ENCODE measurements at regions not wholly inside any gene's neighbourhood (a gene's known extent, or its start where the extent isn't known, plus 50 kb on each side); places are given as distances from the start of the nearest gene placed in this dataset.
A peak's percentile ranks its signal among the peaks of the same experiment; 100 is the strongest.
"Not testable (repeated sequence)": the region's sequence is repeated elsewhere in the genome, so short reads cannot be mapped to it uniquely, and the experiment has no call there.

DNA sequence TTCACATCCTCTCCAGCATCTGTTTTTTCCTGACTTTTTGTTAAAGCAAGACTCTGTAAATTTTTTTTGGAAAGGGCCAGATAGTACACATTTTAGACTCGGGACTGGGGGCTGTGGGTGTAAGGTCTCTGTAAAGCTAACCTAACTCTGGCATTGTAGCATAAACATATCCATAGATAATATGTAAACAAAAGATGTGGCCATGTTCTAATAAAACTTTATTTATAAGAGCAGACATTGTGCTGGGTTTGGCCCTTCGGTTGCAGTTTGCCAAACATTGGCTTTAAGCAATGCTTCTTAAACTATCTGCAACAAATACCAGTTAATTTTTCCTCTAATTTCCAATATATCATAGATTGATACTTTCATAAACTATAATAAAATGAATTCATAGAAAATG lies 605.2 kb downstream of the EBF1 start:
- DNase-seq (ENCODE audit: low read depth in 2 of 2) = no peak
- H3K4me1 ChIP-seq (ENCODE audit: control insufficient read depth, extremely low read depth, insufficient read depth, low read length) = no peaks in the 10 kb centered on the region

DNA sequence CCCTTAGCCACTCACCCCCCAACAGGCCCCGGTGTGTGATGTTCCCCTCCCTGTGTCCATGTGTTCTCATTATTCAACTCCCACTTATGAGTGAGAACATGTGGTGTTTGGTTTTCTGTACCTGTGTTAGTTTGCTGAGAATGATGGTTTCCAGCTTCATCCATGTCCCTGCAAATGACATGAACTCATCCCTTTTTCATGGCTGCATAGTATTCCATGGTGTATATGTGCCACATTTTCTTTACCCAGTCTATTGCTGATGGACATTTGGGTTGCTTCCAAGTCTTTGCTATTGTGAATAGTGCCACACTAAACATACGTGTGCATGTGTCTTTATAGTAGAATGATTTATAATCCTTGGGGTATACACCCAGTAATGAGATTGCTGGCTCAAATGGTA lies 605.7 kb downstream of the EBF1 start:
- not testable (repeated sequence) for H3K79me2 ChIP-seq (ENCODE audit: control insufficient read depth, insufficient read depth, low read length)

More for the DNA sequence above, 605.2 kb downstream of the EBF1 start:
- Histone ChIP-seq H3K27me3 (ENCODE audit: control insufficient read depth, insufficient read depth, low read length) (no peaks in the 10 kb centered on the region), H3K4me3 (replicated peaks in 1 of 4; ENCODE audit: control extremely low read depth in 1 of 4, insufficient read depth in 1 of 4, low read depth in 3 of 4, low read length in 4 of 4) (no peak overlapping the region), H3K9ac (ENCODE audit: insufficient read depth, low read length) (no peak overlapping the region), H3K79me2 (ENCODE audit: control insufficient read depth, insufficient read depth, low read length) (no peaks in the 10 kb centered on the region), H3K36me3 (ENCODE audit: control insufficient read depth, insufficient read depth, low read length) (no peaks in the 10 kb centered on the region), H4K20me1 (ENCODE audit: control insufficient read depth, extremely low read depth, insufficient read depth, low read length) (no peaks in the 10 kb centered on the region), H3K4me2 (ENCODE audit: extremely low read depth, insufficient read depth, low read length) (no peak overlapping the region), H3K27ac (ENCODE audit: insufficient read depth, low read length) (no peak overlapping the region), H2AFZ (ENCODE audit: low read length) (no peak overlapping the region), H3K9me3 (ENCODE audit: control insufficient read depth, insufficient read depth, low read depth, low read length) (no peaks in the 10 kb centered on the region)
- TF ChIP-seq EZH2 (IDR thresholded peaks at IDR 0.05; ENCODE audit: low read length, missing control alignments) = no peak
- TF ChIP-seq, protein P1, sequence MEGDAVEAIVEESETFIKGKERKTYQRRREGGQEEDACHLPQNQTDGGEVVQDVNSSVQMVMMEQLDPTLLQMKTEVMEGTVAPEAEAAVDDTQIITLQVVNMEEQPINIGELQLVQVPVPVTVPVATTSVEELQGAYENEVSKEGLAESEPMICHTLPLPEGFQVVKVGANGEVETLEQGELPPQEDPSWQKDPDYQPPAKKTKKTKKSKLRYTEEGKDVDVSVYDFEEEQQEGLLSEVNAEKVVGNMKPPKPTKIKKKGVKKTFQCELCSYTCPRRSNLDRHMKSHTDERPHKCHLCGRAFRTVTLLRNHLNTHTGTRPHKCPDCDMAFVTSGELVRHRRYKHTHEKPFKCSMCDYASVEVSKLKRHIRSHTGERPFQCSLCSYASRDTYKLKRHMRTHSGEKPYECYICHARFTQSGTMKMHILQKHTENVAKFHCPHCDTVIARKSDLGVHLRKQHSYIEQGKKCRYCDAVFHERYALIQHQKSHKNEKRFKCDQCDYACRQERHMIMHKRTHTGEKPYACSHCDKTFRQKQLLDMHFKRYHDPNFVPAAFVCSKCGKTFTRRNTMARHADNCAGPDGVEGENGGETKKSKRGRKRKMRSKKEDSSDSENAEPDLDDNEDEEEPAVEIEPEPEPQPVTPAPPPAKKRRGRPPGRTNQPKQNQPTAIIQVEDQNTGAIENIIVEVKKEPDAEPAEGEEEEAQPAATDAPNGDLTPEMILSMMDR (conservative IDR thresholded peaks at IDR 0.05 in 1 of 2, IDR thresholded peaks at IDR 0.05 in 1 of 2; ENCODE audit: low read depth in 1 of 2, low read length in 2 of 2) = no peak

DNA sequence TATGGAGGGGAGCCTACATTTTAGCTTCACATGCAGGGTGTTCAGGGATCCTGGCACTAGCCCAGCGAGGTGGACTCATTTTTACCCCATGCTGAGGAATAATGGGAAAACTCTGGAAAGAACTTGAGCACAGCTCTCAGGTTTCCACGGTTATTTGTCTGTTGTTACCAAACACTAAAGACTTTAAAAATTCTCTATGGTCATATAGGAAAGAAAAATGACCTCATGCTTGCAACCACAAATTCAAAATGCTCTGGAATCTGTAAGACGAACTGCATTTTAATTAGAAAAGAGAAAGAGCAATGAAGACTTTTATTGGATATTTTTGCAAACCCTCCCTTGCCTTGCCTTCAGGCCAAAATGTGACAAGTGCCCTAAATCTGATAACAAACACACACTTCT lies 606.9 kb downstream of the EBF1 start:
- peak; percentile 36 to 61 for DNase-seq (ENCODE audit: low read depth in 2 of 2)
- Histone ChIP-seq H2AFZ (ENCODE audit: low read length) (no peak overlapping the region), H3K4me2 (ENCODE audit: extremely low read depth, insufficient read depth, low read length) (no peak overlapping the region), H3K9me3 (ENCODE audit: control insufficient read depth, insufficient read depth, low read depth, low read length) (no peaks in the 10 kb centered on the region), H3K9ac (ENCODE audit: insufficient read depth, low read length) (no peak overlapping the region), H3K4me1 (ENCODE audit: control insufficient read depth, extremely low read depth, insufficient read depth, low read length) (no peaks in the 10 kb centered on the region), H3K4me3 (replicated peaks in 1 of 4; ENCODE audit: control extremely low read depth in 1 of 4, insufficient read depth in 1 of 4, low read depth in 3 of 4, low read length in 4 of 4) (no peak overlapping the region), H3K27ac (ENCODE audit: insufficient read depth, low read length) (no peak overlapping the region), H4K20me1 (ENCODE audit: control insufficient read depth, extremely low read depth, insufficient read depth, low read length) (no peaks in the 10 kb centered on the region), H3K79me2 (ENCODE audit: control insufficient read depth, insufficient read depth, low read length) (no peaks in the 10 kb centered on the region), H3K27me3 (ENCODE audit: control insufficient read depth, insufficient read depth, low read length) (no peaks in the 10 kb centered on the region), H3K36me3 (ENCODE audit: control insufficient read depth, insufficient read depth, low read length) (no peaks in the 10 kb centered on the region)
- TF ChIP-seq, protein P1 (conservative IDR thresholded peaks at IDR 0.05 in 1 of 2, IDR thresholded peaks at IDR 0.05 in 1 of 2; ENCODE audit: low read depth in 1 of 2, low read length in 2 of 2) = no peak
- TF ChIP-seq EZH2 (IDR thresholded peaks at IDR 0.05; ENCODE audit: low read length, missing control alignments) = no peak

More for the DNA sequence above, 605.7 kb downstream of the EBF1 start:
- H3K27ac ChIP-seq (ENCODE audit: insufficient read depth, low read length); H3K4me3 ChIP-seq (replicated peaks in 1 of 4; ENCODE audit: control extremely low read depth in 1 of 4, insufficient read depth in 1 of 4, low read depth in 3 of 4, low read length in 4 of 4); H3K27me3 ChIP-seq (ENCODE audit: control insufficient read depth, insufficient read depth, low read length); DNase-seq (ENCODE audit: low read depth in 2 of 2); H3K4me2 ChIP-seq (ENCODE audit: extremely low read depth, insufficient read depth, low read length); H3K9ac ChIP-seq (ENCODE audit: insufficient read depth, low read length); H3K36me3 ChIP-seq (ENCODE audit: control insufficient read depth, insufficient read depth, low read length); H3K4me1 ChIP-seq (ENCODE audit: control insufficient read depth, extremely low read depth, insufficient read depth, low read length); H4K20me1 ChIP-seq (ENCODE audit: control insufficient read depth, extremely low read depth, insufficient read depth, low read length); H2AFZ ChIP-seq (ENCODE audit: low read length); H3K9me3 ChIP-seq (ENCODE audit: control insufficient read depth, insufficient read depth, low read depth, low read length): not testable (repeated sequence)
